CD4-positive, CD25-positive, alpha-beta regulatory T cell (primary cell): ENCODE measurements at regions not wholly inside any gene's neighbourhood (a gene's known extent, or its start where the extent isn't known, plus 50 kb on each side); places are given as distances from the start of the nearest gene placed in this dataset.
A peak's percentile ranks its signal among the peaks of the same experiment; 100 is the strongest.

Source experiments
- ATAC-seq, 2 donors: fragments of 150-1000 bp; cut with Tn5 transposase; one replicate each; pipeline ENCODE4 v1.10.0; 2021; ENCODE audit warnings: low read depth in 2 of 2, moderate number of reproducible peaks in 2 of 2, moderate library complexity in 1 of 2
- DNase-seq, 3 donors: peaks; one replicate each; pipeline versions ENCODE4 v3.0.0 to v3.0.0-alpha.2; 2012 to 2022; ENCODE audit warnings: mixed read lengths in 1 of 3
- H3K27ac ChIP-seq: one replicate; pipeline ENCODE4 v1.7.0; 2013; ENCODE audit warnings: mild to moderate bottlenecking, low read length; ENCODE audit not compliant: insufficient read depth, poor library complexity, severe bottlenecking
- H3K27me3 ChIP-seq: one replicate; pipeline ENCODE4 v1.7.0; 2013; ENCODE audit warnings: low read length; ENCODE audit not compliant: control insufficient read depth, insufficient read depth
- H3K36me3 ChIP-seq: one replicate; pipeline ENCODE4 v1.7.0; 2013; ENCODE audit warnings: mild to moderate bottlenecking, low read length, moderate library complexity; ENCODE audit not compliant: control insufficient read depth, insufficient read depth
- H3K4me1 ChIP-seq: 2 replicates; pipeline ENCODE4 v1.7.0; 2013; ENCODE audit warnings: mild to moderate bottlenecking, low read length; ENCODE audit not compliant: insufficient read depth, control insufficient read depth, poor library complexity, severe bottlenecking
- H3K4me3 ChIP-seq: one replicate; pipeline ENCODE4 v1.7.0; 2013; ENCODE audit warnings: low read depth, mild to moderate bottlenecking, low read length, moderate library complexity
- H3K9me3 ChIP-seq, 2 experiments: 1 replicate in 1 of 2; 2 replicates in 1 of 2; pipeline ENCODE4 v1.7.0; 2013; ENCODE audit warnings: low read length in 2 of 2, mild to moderate bottlenecking in 1 of 2, moderate library complexity in 1 of 2; ENCODE audit not compliant: control insufficient read depth in 2 of 2
- H3K27ac Mint-ChIP-seq, 3 donors: one replicate each; pipeline ENCODE4 v1.8.0; 2020 to 2022; ENCODE audit warnings: mild to moderate bottlenecking in 3 of 3, mixed read lengths in 3 of 3, moderate library complexity in 2 of 3
- H3K27me3 Mint-ChIP-seq: one replicate; pipeline ENCODE4 v1.8.0; 2022; ENCODE audit warnings: mild to moderate bottlenecking, mixed read lengths
- H3K36me3 Mint-ChIP-seq: one replicate; pipeline ENCODE4 v1.8.0; 2020; ENCODE audit warnings: mixed read lengths
- H3K4me1 Mint-ChIP-seq, 4 donors: one replicate each; pipeline ENCODE4 v1.8.0; 2020 to 2022; ENCODE audit warnings: mixed read lengths in 4 of 4, mild to moderate bottlenecking in 1 of 4
- H3K4me3 Mint-ChIP-seq, 4 donors: one replicate each; pipeline ENCODE4 v1.8.0; 2020 to 2022; ENCODE audit warnings: mild to moderate bottlenecking in 4 of 4, mixed read lengths in 4 of 4, moderate library complexity in 3 of 4
- H3K9me3 Mint-ChIP-seq, 7 donors: one replicate each; pipeline ENCODE4 v1.8.0; 2020 to 2022; ENCODE audit warnings: mixed read lengths in 7 of 7, mild to moderate bottlenecking in 3 of 7, moderate library complexity in 2 of 7

DNA sequence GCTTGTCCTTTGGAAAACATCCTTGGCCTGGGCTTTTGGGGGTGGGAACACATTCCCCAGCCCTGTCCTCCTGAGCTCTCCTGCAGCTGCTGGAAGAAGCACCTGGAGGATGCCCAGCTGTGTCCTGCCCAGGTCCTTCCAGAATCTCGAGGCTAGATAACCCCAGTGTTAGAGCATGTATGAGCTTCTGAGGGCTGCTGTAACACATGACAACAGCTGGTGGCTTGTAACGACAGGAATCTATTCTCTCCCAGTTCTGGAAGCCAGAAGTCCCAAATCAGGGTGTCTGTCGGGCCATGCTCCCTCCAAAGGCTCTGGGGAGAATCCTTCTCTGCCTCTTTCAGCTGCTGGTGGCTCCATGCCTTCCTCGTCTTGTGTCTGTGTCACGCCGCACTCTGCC lies 403.6 kb upstream of the C2CD4B start:
- Mint-ChIP-seq H3K27ac (no peak overlapping the region), H3K27me3 (peaks cover 27% of the 10 kb centered on the region), H3K36me3 (no peaks in the 10 kb centered on the region), H3K4me1 (no peaks in the 10 kb centered on the region), H3K4me3 (no peak overlapping the region), H3K9me3 (peaks cover 0 to 2% (median 0%) of the 10 kb centered on the region in 7 donors)
- no peak for ATAC-seq
- DNase-seq = no peak
- H3K36me3 ChIP-seq = no peaks in the 10 kb centered on the region
- peaks cover 3% of the 10 kb centered on the region for H3K27me3 ChIP-seq
- H3K4me1 ChIP-seq = no peaks in the 10 kb centered on the region
- no peaks in the 10 kb centered on the region for H3K9me3 ChIP-seq
- H3K27ac ChIP-seq = no peak overlapping the region
- H3K4me3 ChIP-seq = no peak overlapping the region

GRCh38 chr15:62569460-62570404 lies 404.6 kb upstream of the C2CD4B start:
- Histone ChIP-seq H3K36me3 (no peaks in the 10 kb centered on the region), H3K4me3 (no peak overlapping the region), H3K4me1 (no peaks in the 10 kb centered on the region), H3K27ac (no peak overlapping the region), H3K27me3 (no peaks in the 10 kb centered on the region), H3K9me3 (no peaks in the 10 kb centered on the region)
- DNase-seq = no peak
- peaks cover 0 to 2% (median 0%) of the 10 kb centered on the region in 7 donors for H3K9me3 Mint-ChIP-seq
- peaks cover 27% of the 10 kb centered on the region for H3K27me3 Mint-ChIP-seq
- no peak overlapping the region for H3K27ac Mint-ChIP-seq
- no peak for ATAC-seq
- no peak overlapping the region for H3K4me3 Mint-ChIP-seq
- no peaks in the 10 kb centered on the region for H3K4me1 Mint-ChIP-seq
- H3K36me3 Mint-ChIP-seq = no peaks in the 10 kb centered on the region

GRCh38 chr15:62570405-62570783 lies 405.3 kb upstream of the C2CD4B start:
- no peaks in the 10 kb centered on the region for H3K27me3 ChIP-seq
- H3K4me1 ChIP-seq = no peaks in the 10 kb centered on the region
- no peak overlapping the region for H3K4me3 ChIP-seq
- H3K27ac ChIP-seq = no peak overlapping the region
- no peak overlapping the region for H3K27ac Mint-ChIP-seq
- no peaks in the 10 kb centered on the region for H3K36me3 ChIP-seq
- H3K36me3 Mint-ChIP-seq = no peaks in the 10 kb centered on the region
- ATAC-seq = no peak
- H3K9me3 Mint-ChIP-seq = peaks cover 0 to 2% (median 0%) of the 10 kb centered on the region in 7 donors
- H3K27me3 Mint-ChIP-seq = peaks cover 23% of the 10 kb centered on the region
- H3K9me3 ChIP-seq = no peaks in the 10 kb centered on the region
- DNase-seq = no peak
- H3K4me1 Mint-ChIP-seq = no peaks in the 10 kb centered on the region
- no peak overlapping the region for H3K4me3 Mint-ChIP-seq

- no peaks in the 10 kb centered on the region for H3K36me3 Mint-ChIP-seq
- no peaks in the 10 kb centered on the region for H3K4me1 Mint-ChIP-seq
- H3K27me3 ChIP-seq = no peaks in the 10 kb centered on the region
- no peaks in the 10 kb centered on the region for H3K4me1 ChIP-seq
- H3K4me3 ChIP-seq = no peak overlapping the region
- no peak overlapping the region for H3K27ac Mint-ChIP-seq
- ATAC-seq = no peak
- H3K27ac ChIP-seq = no peak overlapping the region
- H3K9me3 ChIP-seq = no peaks in the 10 kb centered on the region
- DNase-seq = no peak
- H3K4me3 Mint-ChIP-seq = no peak overlapping the region
- peaks cover 23% of the 10 kb centered on the region for H3K27me3 Mint-ChIP-seq
- H3K36me3 ChIP-seq = no peaks in the 10 kb centered on the region
- H3K9me3 Mint-ChIP-seq = peaks cover 0 to 2% (median 0%) of the 10 kb centered on the region in 7 donors
These were observed 406.0 kb upstream of the C2CD4B start for GRCh38 chr15:62571072-62571471.

GRCh38 chr15:62572797-62573196 lies 407.7 kb upstream of the C2CD4B start:
- H3K4me3 ChIP-seq = no peak overlapping the region
- H3K4me1 ChIP-seq = no peaks in the 10 kb centered on the region
- Mint-ChIP-seq H3K4me1 (no peaks in the 10 kb centered on the region), H3K9me3 (peaks cover 0 to 2% (median 0%) of the 10 kb centered on the region in 7 donors), H3K27ac (peak overlapping the region in 1 of 3 donors; percentile 16), H3K4me3 (peak overlapping the region in 1 of 4 donors; percentile 39), H3K27me3 (peaks cover 21% of the 10 kb centered on the region), H3K36me3 (no peaks in the 10 kb centered on the region)
- H3K36me3 ChIP-seq = no peaks in the 10 kb centered on the region
- ATAC-seq (no peak), DNase-seq (no peak)
- no peaks in the 10 kb centered on the region for H3K27me3 ChIP-seq
- H3K9me3 ChIP-seq = no peaks in the 10 kb centered on the region
- no peak overlapping the region for H3K27ac ChIP-seq

DNA sequence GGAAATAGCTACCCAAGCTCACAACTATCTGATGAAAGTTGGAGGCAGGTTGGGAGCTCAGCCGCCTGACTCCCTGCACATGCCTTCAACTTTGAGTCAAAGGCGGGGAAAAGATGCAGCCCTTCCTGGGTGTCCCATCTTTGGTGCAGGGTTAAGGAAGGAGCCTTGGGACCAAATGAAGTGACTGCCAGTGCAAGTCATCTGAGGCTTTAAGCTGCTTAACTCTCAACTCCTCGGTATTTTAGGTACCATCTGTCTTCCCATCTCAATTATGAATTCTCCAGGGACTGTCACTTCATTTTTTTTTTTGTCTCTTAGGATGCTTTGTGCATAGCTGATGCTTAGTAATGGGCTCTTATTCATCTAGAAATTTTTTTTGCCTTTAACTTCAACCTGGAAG lies 408.8 kb upstream of the C2CD4B start:
- no peak overlapping the region for H3K4me3 ChIP-seq
- DNase-seq = no peak
- H3K4me1 Mint-ChIP-seq = no peaks in the 10 kb centered on the region

DNA sequence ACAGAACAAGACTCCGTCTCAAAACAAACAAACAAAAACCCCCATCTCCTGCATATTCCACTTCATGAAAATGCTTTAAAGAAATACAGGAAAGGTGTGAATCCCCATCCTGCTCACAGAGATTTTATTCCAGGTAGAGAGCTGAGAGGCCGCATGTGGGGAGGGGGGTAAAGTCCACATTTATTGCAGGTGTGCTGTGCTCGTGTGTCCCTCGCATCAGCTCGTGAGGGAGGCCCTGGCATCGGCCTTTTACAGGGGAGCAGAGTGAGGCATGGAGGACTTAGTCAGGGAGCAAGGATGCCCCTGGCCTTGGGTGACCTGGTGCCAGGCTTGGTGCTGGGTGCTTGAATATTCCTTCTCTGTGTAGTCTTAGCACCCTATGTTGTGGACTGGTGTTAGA lies 413.5 kb upstream of the C2CD4B start:
- no peaks in the 10 kb centered on the region for H3K27me3 ChIP-seq
- Mint-ChIP-seq H3K27ac (no peak overlapping the region), H3K27me3 (peaks cover 12% of the 10 kb centered on the region), H3K9me3 (peaks cover 0 to 3% (median 0%) of the 10 kb centered on the region in 7 donors), H3K4me1 (no peaks in the 10 kb centered on the region), H3K36me3 (no peaks in the 10 kb centered on the region), H3K4me3 (no peak overlapping the region)
- no peaks in the 10 kb centered on the region for H3K9me3 ChIP-seq
- no peaks in the 10 kb centered on the region for H3K36me3 ChIP-seq
- no peak overlapping the region for H3K27ac ChIP-seq
- H3K4me1 ChIP-seq = no peaks in the 10 kb centered on the region
- no peak overlapping the region for H3K4me3 ChIP-seq
- ATAC-seq (no peak), DNase-seq (no peak)

More for the DNA sequence above, 408.8 kb upstream of the C2CD4B start:
- ATAC-seq = no peak
- Mint-ChIP-seq H3K27ac (no peak overlapping the region), H3K9me3 (peaks cover 0 to 2% (median 0%) of the 10 kb centered on the region in 7 donors), H3K36me3 (no peaks in the 10 kb centered on the region), H3K4me3 (no peak overlapping the region), H3K27me3 (peaks cover 20% of the 10 kb centered on the region)
- Histone ChIP-seq H3K9me3 (no peaks in the 10 kb centered on the region), H3K36me3 (no peaks in the 10 kb centered on the region), H3K4me1 (no peaks in the 10 kb centered on the region), H3K27ac (no peak overlapping the region), H3K27me3 (no peaks in the 10 kb centered on the region)

GRCh38 chr15:62578960-62579359 lies 413.9 kb upstream of the C2CD4B start:
- Mint-ChIP-seq H3K9me3 (peaks cover 0 to 3% (median 0%) of the 10 kb centered on the region in 7 donors), H3K27ac (peak overlapping the region in 1 of 3 donors; percentile 57), H3K4me3 (no peak overlapping the region), H3K27me3 (peaks cover 12% of the 10 kb centered on the region), H3K36me3 (no peaks in the 10 kb centered on the region), H3K4me1 (no peaks in the 10 kb centered on the region)
- no peaks in the 10 kb centered on the region for H3K36me3 ChIP-seq
- no peak overlapping the region for H3K4me3 ChIP-seq
- H3K4me1 ChIP-seq = no peaks in the 10 kb centered on the region
- DNase-seq (no peak), ATAC-seq (no peak)
- no peaks in the 10 kb centered on the region for H3K9me3 ChIP-seq
- no peak overlapping the region for H3K27ac ChIP-seq
- H3K27me3 ChIP-seq = no peaks in the 10 kb centered on the region
